GM21723 (cell line): ENCODE measurements at regions not wholly inside any gene's neighbourhood (a gene's known extent, or its start where the extent isn't known, plus 50 kb on each side); places are given as distances from the start of the nearest gene placed in this dataset.
"Not testable (repeated sequence)": the region's sequence is repeated elsewhere in the genome, so short reads cannot be mapped to it uniquely, and the experiment has no call there.

Source experiments
- ATAC-seq: cut with Tn5 transposase; IDR thresholded peaks from one replicate; pipeline ENCODE4 v1.9.1; 2021; ENCODE audit warnings: mild to moderate bottlenecking, moderate library complexity; ENCODE audit not compliant: unreplicated experiment

DNA sequence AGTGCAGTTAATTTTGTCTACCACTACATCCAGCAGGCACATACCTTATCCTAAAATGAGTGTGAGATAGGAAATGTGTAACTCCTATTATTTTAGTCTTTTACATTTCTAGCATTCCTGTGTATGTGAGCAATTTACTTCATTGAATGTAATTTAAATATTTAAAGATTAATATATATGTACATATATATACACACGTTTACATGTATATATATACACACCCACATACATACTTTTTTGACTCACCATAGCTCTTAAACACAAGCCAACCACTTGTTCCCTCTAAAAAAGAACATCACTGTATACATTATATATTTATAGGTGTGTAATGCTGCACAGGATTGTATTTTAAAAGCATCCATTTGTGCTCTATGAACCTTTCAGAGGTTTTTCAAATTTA, 425.6 kb upstream of the NECTIN3 start:
- no peak for ATAC-seq

- no peak for ATAC-seq
These were observed 425.1 kb upstream of the NECTIN3 start for GRCh38 chr3:110646496-110646895.

DNA sequence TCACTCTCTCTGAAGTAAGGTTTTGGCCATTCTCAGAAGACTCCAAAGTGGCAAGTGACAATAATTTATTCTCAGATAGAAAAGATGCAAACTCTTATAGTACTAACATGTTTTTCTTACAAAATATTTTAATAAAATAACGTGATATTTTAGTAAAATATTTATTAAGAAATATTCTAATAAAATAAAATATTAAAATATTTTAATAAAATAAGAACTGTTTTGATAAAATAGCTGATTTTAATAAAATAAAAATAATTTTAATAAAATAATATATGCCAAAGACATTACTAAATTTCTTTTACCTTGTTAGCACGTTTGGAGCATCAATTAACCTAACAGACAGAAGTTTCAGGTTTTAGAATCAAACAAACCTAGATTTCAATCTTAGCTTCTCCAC, 424.0 kb upstream of the NECTIN3 start:
- no peak for ATAC-seq

DNA sequence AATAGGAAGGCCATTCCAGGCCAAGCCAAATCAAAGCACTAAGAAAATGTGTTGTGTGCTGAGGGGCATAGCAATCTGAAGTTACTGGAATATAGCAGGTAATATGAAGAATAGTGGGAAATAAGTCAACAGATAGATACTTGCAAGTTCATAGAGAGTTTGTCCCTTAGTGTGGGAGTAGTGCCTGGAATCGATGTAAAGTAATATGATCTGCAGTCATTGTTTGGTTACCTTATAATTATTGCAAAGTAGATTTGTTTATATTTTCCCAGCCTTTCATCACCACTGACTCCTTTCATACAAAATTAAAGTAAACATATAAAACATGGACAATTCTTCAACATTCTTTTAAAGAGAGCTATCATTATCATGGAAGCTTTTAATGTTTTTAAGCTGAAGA, 420.9 kb upstream of the NECTIN3 start:
- no peak for ATAC-seq

GRCh38 chr3:110654843-110655502, 416.6 kb upstream of the NECTIN3 start:
- no peak for ATAC-seq

- ATAC-seq, result no peak
These were observed 415.1 kb upstream of the NECTIN3 start for GRCh38 chr3:110656394-110657025.

- no peak for ATAC-seq
These were observed 407.5 kb upstream of the NECTIN3 start for GRCh38 chr3:110664148-110664547.

GRCh38 chr3:110666495-110666894, 405.1 kb upstream of the NECTIN3 start:
- no peak for ATAC-seq

GRCh38 chr3:110667216-110667615, 404.4 kb upstream of the NECTIN3 start:
- no peak for ATAC-seq

DNA sequence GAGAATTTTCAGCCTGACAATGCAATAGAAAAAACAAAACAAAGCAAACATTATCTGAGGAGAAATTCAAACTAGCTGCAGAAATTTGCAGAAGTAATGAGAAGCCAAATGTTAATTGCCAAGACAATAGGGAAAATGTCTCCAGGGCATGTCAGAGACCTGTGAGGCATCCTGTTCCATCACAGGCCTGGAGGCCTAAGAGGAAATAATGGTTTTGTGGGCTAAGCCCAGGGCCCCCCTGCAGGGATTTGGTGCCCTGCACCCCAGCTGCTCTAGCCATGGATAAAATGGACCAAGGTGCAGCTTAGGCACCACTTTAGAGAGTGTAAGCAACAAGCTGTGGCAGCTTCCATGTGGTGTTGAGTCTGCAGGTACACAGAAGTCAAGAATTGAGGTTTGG, 401.2 kb upstream of the NECTIN3 start:
- no peak for ATAC-seq

GRCh38 chr3:110677506-110677905, 394.1 kb upstream of the NECTIN3 start:
- no peak for ATAC-seq

GRCh38 chr3:110679285-110679684, 392.3 kb upstream of the NECTIN3 start:
- ATAC-seq, result no peak

- no peak for ATAC-seq
These were observed 391.2 kb upstream of the NECTIN3 start for GRCh38 chr3:110680450-110680849.

GRCh38 chr3:110684466-110684865, 387.1 kb upstream of the NECTIN3 start:
- ATAC-seq, result no peak

GRCh38 chr3:110685630-110686029, 386.0 kb upstream of the NECTIN3 start:
- no peak for ATAC-seq

DNA sequence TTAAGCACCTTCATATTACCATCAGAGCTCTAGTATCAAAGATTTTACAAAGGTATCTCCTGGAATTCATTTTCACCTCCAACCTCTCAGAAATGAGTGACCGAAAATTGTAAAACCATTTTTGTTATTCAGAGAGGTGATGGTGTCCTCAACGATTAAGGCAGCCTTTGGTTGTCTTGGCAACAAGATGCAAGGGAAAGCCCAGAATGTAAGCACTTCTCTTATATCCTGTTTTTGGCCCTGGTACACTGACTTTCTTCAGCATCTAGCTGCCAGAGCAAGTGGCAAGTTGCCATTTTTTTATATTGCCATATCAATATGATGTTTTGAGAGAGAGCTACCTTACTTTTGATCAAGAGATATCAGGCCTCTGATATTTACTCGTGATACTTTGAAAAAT, 384.9 kb upstream of the NECTIN3 start:
- ATAC-seq, result no peak

- ATAC-seq, result no peak
These were observed 384.5 kb upstream of the NECTIN3 start for GRCh38 chr3:110687138-110687537.

GRCh38 chr3:110697961-110698360, 373.7 kb upstream of the NECTIN3 start:
- no peak for ATAC-seq

DNA sequence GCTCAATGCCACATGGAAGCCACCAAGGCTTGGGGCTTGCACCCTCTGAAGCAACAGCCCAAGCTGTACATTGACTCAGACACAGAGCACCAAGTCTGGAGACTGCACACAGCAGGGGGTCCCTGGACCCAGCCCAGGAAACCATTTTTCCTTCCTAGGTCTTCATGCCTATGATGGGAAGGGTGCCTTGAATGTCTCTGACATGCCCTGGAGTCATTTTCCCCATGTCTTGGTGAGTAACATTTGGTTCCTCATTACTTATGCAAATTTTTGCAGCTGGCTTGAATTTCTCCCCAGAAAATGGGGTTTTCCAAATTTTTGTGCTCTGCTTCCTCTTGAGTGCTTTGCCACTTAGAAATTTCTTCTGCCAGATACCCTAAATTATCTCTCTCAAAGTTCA, 367.3 kb upstream of the NECTIN3 start:
- ATAC-seq, result not testable (repeated sequence)

DNA sequence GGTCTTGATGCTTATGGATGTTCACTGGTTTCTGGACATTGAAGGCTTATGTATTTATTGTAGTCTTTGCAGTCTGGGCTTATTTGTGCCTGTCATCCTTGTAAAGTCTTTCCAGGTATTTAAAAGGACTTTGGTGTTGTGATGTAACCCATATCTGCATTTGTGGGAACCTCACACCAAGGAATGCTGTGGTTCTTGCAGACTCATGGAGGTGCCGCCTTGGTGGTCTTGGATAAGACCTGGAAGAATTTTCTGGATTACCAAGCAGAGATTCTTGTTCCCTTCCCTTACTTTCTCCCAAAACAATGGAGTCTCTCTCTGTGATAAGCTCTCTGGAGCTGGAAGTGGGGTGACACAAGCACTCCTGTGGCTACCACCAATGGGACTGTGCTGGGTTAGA, 363.5 kb upstream of the NECTIN3 start:
- no peak for ATAC-seq

GRCh38 chr3:110710156-110710555, 361.5 kb upstream of the NECTIN3 start:
- ATAC-seq, result no peak

- ATAC-seq, result no peak
These were observed 361.0 kb upstream of the NECTIN3 start for GRCh38 chr3:110710603-110711002.
